NCI-H2081 (cell line): ENCODE measurements at regions not wholly inside any gene's neighbourhood (a gene's known extent, or its start where the extent isn't known, plus 50 kb on each side); places are given as distances from the start of the nearest gene placed in this dataset.

Experiments
- DNase-seq, 2 experiments: peaks; one replicate each; lab custom pipeline; 2025; lab: John Stamatoyannopoulos, UW

- DNase-seq = no peak
These were observed 263.4 kb downstream of the AUH start for GRCh38 chr9:91098203-91098850.

- no peak for DNase-seq
These were observed 262.3 kb downstream of the AUH start for GRCh38 chr9:91099436-91099835.

- no peak for DNase-seq
These were observed 260.8 kb downstream of the AUH start for GRCh38 chr9:91100878-91101450.

DNA sequence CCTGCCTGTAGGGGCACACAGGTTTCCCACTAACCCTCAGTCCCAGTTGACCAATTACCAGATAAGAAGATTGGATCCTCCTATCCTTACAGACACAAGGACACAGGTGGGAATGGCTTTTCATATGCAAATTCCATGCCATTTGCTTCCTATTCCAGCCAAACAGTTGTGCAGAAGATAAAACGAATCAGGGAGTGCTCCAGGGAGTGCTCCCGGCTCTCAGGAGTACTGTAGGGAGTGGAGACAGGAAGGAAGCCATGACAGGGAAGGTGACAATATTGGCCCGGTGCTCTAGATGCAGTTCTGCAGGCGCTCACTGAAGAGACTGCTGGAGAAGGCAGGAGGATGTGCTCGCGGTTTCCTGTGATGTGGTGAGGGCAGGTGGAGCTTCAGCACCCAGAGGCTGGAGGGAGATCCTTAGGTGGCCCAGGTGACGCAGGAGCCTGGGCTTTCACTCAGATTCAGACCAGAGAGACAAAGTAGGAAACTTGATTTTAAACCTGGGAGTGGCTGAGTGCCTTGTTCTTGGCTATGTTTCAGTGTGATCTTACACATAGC is 260.0 kb downstream of the AUH start:
- DNase-seq = no peak

- no peak for DNase-seq
These were observed 259.4 kb downstream of the AUH start for GRCh38 chr9:91102269-91102668.

DNA sequence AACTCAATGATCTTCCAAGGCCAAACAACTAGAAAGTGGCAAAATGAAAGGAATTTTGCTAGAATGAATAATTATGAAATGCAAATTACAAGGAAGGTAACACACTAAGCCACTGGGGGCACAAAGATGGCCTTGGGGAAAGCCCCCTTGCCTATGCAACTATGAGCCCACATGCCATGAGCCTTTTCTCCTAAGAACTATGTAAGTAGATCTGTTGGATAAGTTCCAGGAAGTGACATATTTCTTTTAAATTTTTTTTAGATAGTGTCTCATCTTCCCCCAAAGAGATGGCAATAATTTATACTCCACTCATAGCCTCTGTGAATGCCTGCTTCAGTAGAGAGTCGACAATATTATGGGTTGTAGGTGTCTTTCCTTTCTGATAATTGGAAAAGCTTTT is 257.8 kb downstream of the AUH start:
- no peak for DNase-seq

GRCh38 chr9:91106415-91107081 is 255.2 kb downstream of the AUH start:
- no peak for DNase-seq

DNA sequence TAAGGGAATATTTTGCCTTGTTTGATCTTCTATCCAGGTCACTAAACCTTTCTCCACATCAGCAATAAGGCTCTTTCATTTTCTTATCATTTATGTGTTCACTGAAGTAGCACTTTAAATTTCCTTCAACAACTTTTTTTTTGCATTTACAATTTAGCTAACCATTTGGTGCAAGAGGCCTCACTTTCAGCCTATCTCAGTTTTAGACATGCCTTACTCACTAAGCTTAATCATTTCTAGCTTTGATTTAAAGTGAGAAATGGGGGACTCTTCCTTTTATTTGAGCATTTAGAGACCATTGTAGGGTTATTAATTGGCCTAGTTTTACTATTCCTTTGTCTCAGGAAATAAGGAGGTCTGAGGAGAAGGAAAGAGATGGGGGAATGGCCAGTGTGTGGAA is 250.5 kb downstream of the AUH start:
- no peak for DNase-seq

GRCh38 chr9:91111876-91112275 is 249.8 kb downstream of the AUH start:
- DNase-seq = no peak

- no peak for DNase-seq
These were observed 248.7 kb downstream of the AUH start for GRCh38 chr9:91113016-91113415.

DNA sequence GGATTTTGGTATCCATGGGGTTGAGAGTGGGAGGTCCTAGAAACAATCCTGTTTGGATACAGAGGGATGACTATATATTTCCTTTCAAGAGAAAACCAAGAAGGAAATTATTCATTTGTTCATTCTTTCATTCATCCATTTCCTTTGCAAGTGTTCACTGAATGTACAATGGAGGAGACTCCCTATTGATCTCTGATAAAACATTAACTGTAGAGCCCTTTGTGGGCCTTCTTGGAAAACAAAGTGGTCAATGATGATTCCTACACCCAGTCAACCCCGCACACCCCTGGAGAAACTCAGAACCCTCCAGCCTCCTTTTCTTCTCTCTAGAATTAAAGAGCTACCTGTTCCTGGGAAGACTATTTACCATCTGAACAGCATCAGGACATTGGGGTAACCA is 247.3 kb downstream of the AUH start:
- no peak for DNase-seq

DNA sequence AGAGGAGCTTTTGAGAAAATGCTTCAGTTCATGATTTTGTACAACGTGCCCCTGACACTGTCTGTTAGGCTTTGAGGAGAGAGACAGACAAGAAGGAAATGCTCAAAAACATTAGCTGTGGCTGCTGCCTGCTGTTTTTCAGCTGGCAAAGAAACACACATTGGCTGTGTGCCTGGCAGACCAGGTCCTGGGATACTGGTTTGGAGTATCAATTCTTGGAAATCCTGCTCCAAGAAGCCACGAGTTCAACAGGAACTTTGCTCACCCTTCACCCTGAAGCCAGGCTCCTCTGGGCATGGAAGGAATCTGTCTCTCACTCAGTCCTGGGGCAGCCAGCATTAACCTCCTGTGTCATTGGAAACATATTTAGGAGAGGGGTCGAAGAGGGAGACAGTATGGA is 245.5 kb downstream of the AUH start:
- no peak for DNase-seq

- no peak for DNase-seq
These were observed 245.0 kb downstream of the AUH start for GRCh38 chr9:91116711-91117110.

DNA sequence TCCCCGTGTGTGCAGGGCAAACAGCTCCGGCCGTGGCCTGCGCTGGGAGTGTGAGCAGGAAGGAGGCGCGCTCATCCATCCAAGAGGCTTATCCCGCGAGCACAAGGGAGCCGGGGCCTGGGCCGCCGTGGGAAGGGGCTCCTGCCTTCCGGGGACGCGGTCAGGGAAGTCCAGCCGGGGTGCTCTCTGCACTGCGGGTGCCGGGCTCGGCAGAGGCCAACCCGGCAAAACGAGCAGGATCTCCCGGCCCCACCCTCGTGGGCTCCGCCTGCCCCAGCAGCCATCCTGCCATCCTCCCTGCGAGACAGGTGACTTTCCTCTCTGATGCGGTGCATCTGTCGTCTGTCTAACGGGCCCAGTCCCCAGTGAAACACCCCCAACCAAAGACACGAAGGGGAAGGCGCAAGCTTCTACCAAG is 244.2 kb downstream of the AUH start:
- no peak for DNase-seq

- DNase-seq = no peak
These were observed 243.6 kb downstream of the AUH start for GRCh38 chr9:91117959-91118703.

DNA sequence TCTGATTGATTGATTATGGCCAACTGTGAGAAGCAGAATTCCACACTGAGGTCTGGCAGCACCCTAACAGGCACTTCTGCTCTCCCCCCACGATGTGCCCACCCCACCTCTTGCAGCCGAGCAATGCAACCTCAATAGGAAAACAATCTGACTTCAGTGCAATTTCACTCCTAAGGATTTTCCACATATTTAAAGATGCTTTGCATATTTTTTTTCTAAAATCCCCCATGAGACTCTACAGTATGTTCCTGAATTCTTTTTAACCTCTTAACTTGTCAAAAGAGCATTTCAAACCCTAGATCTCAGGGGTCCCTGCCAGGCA is 243.1 kb downstream of the AUH start:
- no peak for DNase-seq

- no peak for DNase-seq
These were observed 242.6 kb downstream of the AUH start for GRCh38 chr9:91119142-91119541.

- DNase-seq = no peak
These were observed 242.0 kb downstream of the AUH start for GRCh38 chr9:91119679-91120078.

DNA sequence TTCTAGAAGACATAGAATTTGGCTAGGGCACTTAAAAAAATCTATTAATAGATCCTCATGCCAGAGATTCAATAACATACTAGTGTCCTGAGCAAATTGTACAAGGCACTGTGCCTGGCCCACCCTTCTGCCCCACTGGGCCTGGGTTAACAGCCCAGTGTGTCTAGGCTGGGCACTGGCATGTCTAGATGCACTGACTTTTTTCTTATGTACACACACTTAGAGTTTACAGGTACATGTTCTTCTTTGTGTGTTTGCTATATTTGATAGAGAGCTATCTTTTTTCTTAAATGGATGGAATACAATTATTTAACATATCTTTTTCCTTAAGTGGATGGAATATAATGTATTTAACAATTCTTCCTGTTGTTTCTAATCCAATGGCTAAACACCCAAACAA is 241.5 kb downstream of the AUH start:
- no peak for DNase-seq

DNA sequence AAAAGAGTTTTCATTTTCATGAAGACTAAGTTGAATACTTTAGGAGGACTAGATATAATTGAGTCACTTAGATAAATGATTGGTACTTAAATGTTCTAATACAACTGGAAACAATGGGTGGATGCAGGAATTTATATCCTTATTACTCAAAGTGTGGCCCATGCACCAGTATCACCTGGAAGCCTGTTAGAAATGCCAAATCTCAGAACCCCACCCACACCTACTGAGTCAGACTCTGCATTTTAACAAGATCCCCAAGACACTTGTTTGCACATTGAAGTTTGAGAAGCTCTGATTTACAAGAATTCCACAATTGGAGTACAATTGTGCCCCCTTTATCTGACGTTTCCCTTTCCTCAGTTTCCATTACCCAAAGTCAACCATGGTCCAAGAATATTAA is 239.0 kb downstream of the AUH start:
- no peak for DNase-seq

DNA sequence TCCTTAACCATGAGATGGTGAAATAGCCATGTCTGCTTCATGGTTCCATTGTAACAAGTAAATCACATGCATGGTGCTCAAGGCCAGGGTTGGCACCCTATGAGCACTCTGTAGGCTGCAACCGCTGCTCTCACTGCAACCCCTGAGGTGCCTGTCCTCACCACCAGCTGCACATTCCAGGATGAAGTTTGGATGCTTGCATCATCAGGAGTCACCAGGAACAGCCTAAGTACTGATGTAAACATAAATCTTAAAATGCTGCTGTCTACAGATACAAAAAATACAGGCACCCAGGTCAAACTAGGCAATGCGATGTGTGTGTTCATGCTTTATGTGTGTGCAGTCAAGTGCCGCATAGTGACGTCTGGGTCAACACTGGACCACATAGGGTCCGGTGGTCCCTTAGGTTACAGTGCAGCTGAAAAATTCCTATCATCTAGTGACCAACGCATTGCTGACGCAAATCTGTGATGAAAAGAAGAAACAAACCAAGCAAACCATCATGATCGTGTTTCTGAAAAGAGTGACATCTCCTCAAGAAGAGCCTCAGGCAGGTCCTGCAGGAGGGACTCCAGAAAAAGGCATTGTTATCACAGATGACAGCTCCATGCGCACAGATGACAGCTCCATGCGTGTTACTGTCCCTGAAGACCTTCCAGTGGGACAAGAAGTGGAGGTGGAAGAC is 234.8 kb downstream of the AUH start:
- no peak for DNase-seq

GRCh38 chr9:91127653-91128052 is 234.1 kb downstream of the AUH start:
- no peak for DNase-seq
